DMS153 treated with DMSO at 0.1 percent for 48 hours (cell line): ENCODE measurements at regions not wholly inside any gene's neighbourhood (a gene's known extent, or its start where the extent isn't known, plus 50 kb on each side); places are given as distances from the start of the nearest gene placed in this dataset.

Experiments
- DNase-seq: peaks from one replicate; lab custom pipeline; 2025; ENCODE audit not compliant: unreplicated experiment; lab: John Stamatoyannopoulos, UW

GRCh38 chr20:22732751-22733150 is 148.4 kb upstream of the FOXA2 start:
- no peak for DNase-seq

GRCh38 chr20:22734946-22735647 is 150.7 kb upstream of the FOXA2 start:
- DNase-seq, result peak; percentile 3

GRCh38 chr20:22740829-22741228 is 156.5 kb upstream of the FOXA2 start:
- DNase-seq, result no peak

GRCh38 chr20:22744341-22745193 is 160.2 kb upstream of the FOXA2 start:
- no peak for DNase-seq

- no peak for DNase-seq
Observed at GRCh38 chr20:22745194-22745500, 160.8 kb upstream of the FOXA2 start.

GRCh38 chr20:22746957-22747356 is 162.6 kb upstream of the FOXA2 start:
- no peak for DNase-seq

GRCh38 chr20:22752324-22752723 is 168.0 kb upstream of the FOXA2 start:
- no peak for DNase-seq

- DNase-seq, result no peak
Observed at GRCh38 chr20:22757424-22758183, 173.2 kb upstream of the FOXA2 start.

GRCh38 chr20:22758815-22759214 is 174.4 kb upstream of the FOXA2 start:
- no peak for DNase-seq

- no peak for DNase-seq
Observed at GRCh38 chr20:22762576-22763256, 178.3 kb upstream of the FOXA2 start.

GRCh38 chr20:22763257-22763906 is 179.0 kb upstream of the FOXA2 start:
- DNase-seq, result no peak

GRCh38 chr20:22768266-22769178 is 184.2 kb upstream of the FOXA2 start:
- no peak for DNase-seq

GRCh38 chr20:22770241-22770800 is 185.9 kb upstream of the FOXA2 start:
- no peak for DNase-seq

- no peak for DNase-seq
Observed at GRCh38 chr20:22771706-22772105, 187.3 kb upstream of the FOXA2 start.

GRCh38 chr20:22773344-22773743 is 189.0 kb upstream of the FOXA2 start:
- DNase-seq, result no peak

GRCh38 chr20:22775256-22775655 is 190.9 kb upstream of the FOXA2 start:
- no peak for DNase-seq

- DNase-seq, result no peak
Observed at GRCh38 chr20:22775671-22776139, 191.3 kb upstream of the FOXA2 start.

- no peak for DNase-seq
Observed at GRCh38 chr20:22776369-22776768, 192.0 kb upstream of the FOXA2 start.

- no peak for DNase-seq
Observed at GRCh38 chr20:22779878-22780277, 195.5 kb upstream of the FOXA2 start.
